Choroid plexus epithelial cell (primary cell): ENCODE measurements at regions not wholly inside any gene's neighbourhood (a gene's known extent, or its start where the extent isn't known, plus 50 kb on each side); places are given as distances from the start of the nearest gene placed in this dataset.

ENCODE experiments used
- DNase-seq: peaks from one replicate; pipeline ENCODE4 v3.0.0-alpha.2; 2010; ENCODE audit warnings: low read depth
- H3K4me3 ChIP-seq: 2 replicates; pipeline ENCODE4 v1.5.1; 2011; ENCODE audit warnings: low read depth, mild to moderate bottlenecking, control low read depth, low read length, moderate library complexity
- TF ChIP-seq, protein P1 (sequence below): conservative IDR thresholded peaks from 2 replicates; pipeline ENCODE4 v1.5.1; 2011; ENCODE audit warnings: low read depth, mild to moderate bottlenecking, control low read depth, inconsistent platforms, low read length, moderate library complexity

DNA sequence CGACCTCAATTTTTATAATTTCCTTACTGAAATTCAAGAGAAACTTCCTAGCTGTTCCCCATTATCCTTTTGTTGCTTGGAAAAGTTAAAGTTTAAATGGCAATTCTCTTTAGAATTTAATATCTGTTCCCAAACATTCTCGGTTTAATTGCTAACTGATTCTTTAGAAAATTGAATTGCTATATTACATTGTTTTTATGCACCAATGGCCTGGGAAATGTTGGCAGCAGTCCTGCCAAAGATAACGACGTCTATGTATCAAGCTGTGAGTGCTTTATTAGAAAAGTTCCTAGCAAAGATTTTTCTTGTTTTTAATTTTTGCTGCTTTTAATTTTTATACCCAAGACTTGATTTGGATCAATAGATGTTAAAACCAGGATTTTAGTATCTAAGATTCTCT is 167.8 kb upstream of the HDAC4 start:
- TF ChIP-seq, protein P1, sequence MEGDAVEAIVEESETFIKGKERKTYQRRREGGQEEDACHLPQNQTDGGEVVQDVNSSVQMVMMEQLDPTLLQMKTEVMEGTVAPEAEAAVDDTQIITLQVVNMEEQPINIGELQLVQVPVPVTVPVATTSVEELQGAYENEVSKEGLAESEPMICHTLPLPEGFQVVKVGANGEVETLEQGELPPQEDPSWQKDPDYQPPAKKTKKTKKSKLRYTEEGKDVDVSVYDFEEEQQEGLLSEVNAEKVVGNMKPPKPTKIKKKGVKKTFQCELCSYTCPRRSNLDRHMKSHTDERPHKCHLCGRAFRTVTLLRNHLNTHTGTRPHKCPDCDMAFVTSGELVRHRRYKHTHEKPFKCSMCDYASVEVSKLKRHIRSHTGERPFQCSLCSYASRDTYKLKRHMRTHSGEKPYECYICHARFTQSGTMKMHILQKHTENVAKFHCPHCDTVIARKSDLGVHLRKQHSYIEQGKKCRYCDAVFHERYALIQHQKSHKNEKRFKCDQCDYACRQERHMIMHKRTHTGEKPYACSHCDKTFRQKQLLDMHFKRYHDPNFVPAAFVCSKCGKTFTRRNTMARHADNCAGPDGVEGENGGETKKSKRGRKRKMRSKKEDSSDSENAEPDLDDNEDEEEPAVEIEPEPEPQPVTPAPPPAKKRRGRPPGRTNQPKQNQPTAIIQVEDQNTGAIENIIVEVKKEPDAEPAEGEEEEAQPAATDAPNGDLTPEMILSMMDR, result no peak
- no peak overlapping the region for H3K4me3 ChIP-seq
- no peak for DNase-seq

GRCh38 chr2:239567786-239568185 is 167.0 kb upstream of the HDAC4 start:
- no peak overlapping the region for H3K4me3 ChIP-seq
- TF ChIP-seq, protein P1, result no peak
- no peak for DNase-seq

GRCh38 chr2:239566995-239567568 is 166.3 kb upstream of the HDAC4 start:
- no peak overlapping the region for H3K4me3 ChIP-seq
- TF ChIP-seq, protein P1, result no peak
- no peak for DNase-seq

DNA sequence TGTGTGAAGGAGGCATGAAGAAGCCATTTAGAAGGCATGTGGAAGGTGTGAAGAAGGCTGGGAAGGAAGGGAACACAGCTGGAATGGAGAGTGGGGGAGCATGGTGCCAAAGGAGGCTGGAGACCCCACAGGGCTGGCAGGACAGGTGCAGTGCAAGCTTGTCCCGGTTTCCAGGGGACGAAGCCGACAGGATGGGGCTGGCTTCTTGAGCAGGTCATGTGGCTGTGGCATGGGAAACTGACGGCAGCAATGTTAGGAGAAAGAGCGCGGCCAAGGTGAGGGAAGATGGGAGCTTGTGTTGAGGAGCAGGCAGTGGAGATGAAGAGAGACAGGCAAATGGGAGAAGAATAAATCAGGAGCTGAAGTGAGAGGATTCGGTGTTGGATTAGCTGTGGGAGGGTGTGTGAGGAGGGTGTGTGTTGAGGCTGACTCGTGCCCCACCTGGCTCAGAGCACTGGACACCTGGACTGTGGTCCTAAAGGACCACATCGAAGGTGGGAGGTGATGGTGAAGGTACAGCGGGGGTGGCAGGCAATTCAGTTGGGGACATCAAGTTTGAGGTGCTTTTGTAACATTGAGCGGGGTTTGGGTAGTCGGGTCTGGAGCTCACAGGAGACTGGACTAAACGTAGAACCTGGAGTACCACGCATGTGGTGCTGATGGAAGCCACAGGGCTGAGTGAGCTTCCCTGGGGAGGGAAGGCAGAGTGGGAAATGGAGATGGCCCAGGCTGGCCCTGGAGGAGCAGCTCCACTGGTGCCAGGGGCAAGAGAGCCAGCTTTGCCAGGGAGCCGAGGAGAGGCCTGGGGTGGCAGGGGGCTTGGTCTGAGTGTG is 165.6 kb upstream of the HDAC4 start:
- DNase-seq, result no peak
- TF ChIP-seq, protein P1, result no peak

GRCh38 chr2:239564587-239564986 is 163.8 kb upstream of the HDAC4 start:
- no peak overlapping the region for H3K4me3 ChIP-seq
- DNase-seq, result no peak
- TF ChIP-seq, protein P1, result no peak

More for the DNA sequence above, 165.6 kb upstream of the HDAC4 start:
- no peak overlapping the region for H3K4me3 ChIP-seq

GRCh38 chr2:239563561-239563960 is 162.7 kb upstream of the HDAC4 start:
- no peak for DNase-seq
- no peak overlapping the region for H3K4me3 ChIP-seq
- TF ChIP-seq, protein P1, result no peak
